ENCODE measurements at regions not wholly inside any gene's neighbourhood (a gene's known extent, or its start where the extent isn't known, plus 50 kb on each side); places are given as distances from the start of the nearest gene placed in this dataset.

DNA sequence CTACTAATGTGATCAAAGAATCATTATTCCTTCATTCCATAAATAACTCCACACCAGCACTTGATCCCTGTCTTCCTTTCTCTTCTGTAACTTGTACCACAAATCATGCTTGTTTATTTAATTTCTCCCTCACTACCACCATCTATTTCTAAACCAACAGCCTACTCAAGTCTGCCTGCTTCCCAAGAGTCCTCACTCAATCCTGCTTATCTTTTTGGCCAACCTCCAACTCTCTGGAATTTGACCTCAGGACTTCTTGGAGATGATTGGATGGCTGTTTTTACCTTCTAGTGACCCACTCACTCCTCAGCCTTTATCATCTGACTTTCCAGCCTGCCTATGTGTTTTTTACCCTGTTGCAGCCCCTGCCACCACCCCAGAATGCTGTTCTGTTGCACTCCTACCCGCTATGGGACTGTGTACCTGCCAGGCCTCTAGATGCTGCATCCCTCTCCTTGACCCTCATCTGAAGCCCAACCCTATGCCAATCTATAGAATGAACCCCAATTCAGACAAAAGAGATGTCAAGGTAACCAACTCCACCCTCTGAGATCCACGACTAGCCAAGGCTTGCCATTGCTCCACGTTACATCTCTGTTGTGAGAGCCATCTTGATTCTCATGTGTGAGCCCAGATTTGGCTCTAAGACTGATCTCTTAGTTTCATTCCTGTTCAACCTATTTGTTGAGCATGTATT, 150.2 kb upstream of the PLEKHG7 start:
- H3K4me3 ChIP-seq, result no peak overlapping the region
- CTCF ChIA-PET, result interaction anchor here (1.1 to 2.9 kb wide), 7 partner anchors 9 to 407 kb away, joined by 4 to 16 read pairs (median 8); partner anchors contain the start of gene BTG1
- no peaks in the 10 kb centered on the region for H3K36me3 ChIP-seq (ENCODE audit: control insufficient read depth in 2 of 2, insufficient read depth in 2 of 2, low read length in 1 of 2)
- H3K27me3 ChIP-seq (replicated peaks in 1 of 2; ENCODE audit: control insufficient read depth in 2 of 2, insufficient read depth in 2 of 2, low read length in 1 of 2), result no peaks in the 10 kb centered on the region
- H3K27ac ChIP-seq (ENCODE audit: control insufficient read depth, insufficient read depth), result peak overlapping the region; percentile 98
- BruUV-seq (replicated peaks), result no TSS peak
- peak overlapping the region; percentile 33 for H3K4me2 ChIP-seq (ENCODE audit: control insufficient read depth, insufficient read depth)
- WGBS (ENCODE audit: insufficient coverage, insufficient replicate concordance, low lambda C conversion rate, missing lambda C conversion rate), result 94% methylated on average over 3 of the region's 3 CpGs
- intact Hi-C loops (cut with micrococcal nuclease; ENCODE audit: unreplicated experiment) (loop anchor here (1.0 to 2.0 kb wide), 3 partner anchors 12 to 82 kb away; no protein-coding TSS in a partner anchor), in situ Hi-C loops (cut with MboI) (loop anchor here (25.0 kb wide), 1 partner anchor 90 kb away; no protein-coding TSS in a partner anchor)
- POLR2A ChIA-PET, result interaction anchor here (0.8 to 15.5 kb wide), 12 partner anchors 9 to 407 kb away, joined by 3 to 204 read pairs (median 4); partner anchors contain the start of gene BTG1
- RAD21 ChIA-PET (ENCODE audit: unreplicated experiment), result interaction anchor here (0.9 to 15.5 kb wide), 20 partner anchors 7 to 407 kb away, joined by 3 to 346 read pairs (median 11); partner anchors contain the start of gene BTG1
- ATAC-seq (no peak), FAIRE-seq (no peak), DNase-seq (ENCODE audit: low read depth, low spot score) (no peak)
- peaks cover 16% of the 10 kb centered on the region for H3K79me2 ChIP-seq (ENCODE audit: control insufficient read depth, insufficient read depth, low read length)
- no peaks in the 10 kb centered on the region for H4K20me1 ChIP-seq (ENCODE audit: control insufficient read depth, insufficient read depth)
- H3K4me1 ChIP-seq (ENCODE audit: control insufficient read depth, insufficient read depth, low read length), result peaks cover 71% of the 10 kb centered on the region
- H3K9me3 ChIP-seq (replicated peaks; ENCODE audit: control insufficient read depth, insufficient read depth, low read length), result no peaks in the 10 kb centered on the region
- SMC1A ChIA-PET (ENCODE audit: uncharacterized antibody, unreplicated experiment), result interaction anchor here (0.8 to 9.6 kb wide), 22 partner anchors 8 to 521 kb away, joined by 3 to 228 read pairs (median 6); no protein-coding TSS in a partner anchor
- H3K9ac ChIP-seq (ENCODE audit: control insufficient read depth, insufficient read depth, low read length), result peak overlapping the region; percentile 43
- no peak overlapping the region; the same call in 1 of the 2 replicates for H2AFZ ChIP-seq (ENCODE audit: control insufficient read depth, low read depth, low read length)
- TF ChIP-seq, protein P1, sequence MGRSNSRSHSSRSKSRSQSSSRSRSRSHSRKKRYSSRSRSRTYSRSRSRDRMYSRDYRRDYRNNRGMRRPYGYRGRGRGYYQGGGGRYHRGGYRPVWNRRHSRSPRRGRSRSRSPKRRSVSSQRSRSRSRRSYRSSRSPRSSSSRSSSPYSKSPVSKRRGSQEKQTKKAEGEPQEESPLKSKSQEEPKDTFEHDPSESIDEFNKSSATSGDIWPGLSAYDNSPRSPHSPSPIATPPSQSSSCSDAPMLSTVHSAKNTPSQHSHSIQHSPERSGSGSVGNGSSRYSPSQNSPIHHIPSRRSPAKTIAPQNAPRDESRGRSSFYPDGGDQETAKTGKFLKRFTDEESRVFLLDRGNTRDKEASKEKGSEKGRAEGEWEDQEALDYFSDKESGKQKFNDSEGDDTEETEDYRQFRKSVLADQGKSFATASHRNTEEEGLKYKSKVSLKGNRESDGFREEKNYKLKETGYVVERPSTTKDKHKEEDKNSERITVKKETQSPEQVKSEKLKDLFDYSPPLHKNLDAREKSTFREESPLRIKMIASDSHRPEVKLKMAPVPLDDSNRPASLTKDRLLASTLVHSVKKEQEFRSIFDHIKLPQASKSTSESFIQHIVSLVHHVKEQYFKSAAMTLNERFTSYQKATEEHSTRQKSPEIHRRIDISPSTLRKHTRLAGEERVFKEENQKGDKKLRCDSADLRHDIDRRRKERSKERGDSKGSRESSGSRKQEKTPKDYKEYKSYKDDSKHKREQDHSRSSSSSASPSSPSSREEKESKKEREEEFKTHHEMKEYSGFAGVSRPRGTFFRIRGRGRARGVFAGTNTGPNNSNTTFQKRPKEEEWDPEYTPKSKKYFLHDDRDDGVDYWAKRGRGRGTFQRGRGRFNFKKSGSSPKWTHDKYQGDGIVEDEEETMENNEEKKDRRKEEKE (IDR thresholded peaks at IDR 0.05), result 0 out of 2 replicates have a peak, but pooled peaks have one; percentile 14
- TF ChIP-seq ZBTB4 (CRISPR knock-in tag; IDR thresholded peaks at IDR 0.05) (0 out of 2 replicates have a peak, but pooled peaks have one; percentile 0), YY1 (IDR thresholded peaks at IDR 0.05; ENCODE audit: low read depth, low read length) (0 out of 2 replicates have a peak, but pooled peaks have one; percentile 55), NFIC (IDR thresholded peaks at IDR 0.05; ENCODE audit: low read depth, low read length) (no peak), RAD51 (IDR thresholded peaks at IDR 0.05) (no peak), LARP7 (IDR thresholded peaks at IDR 0.05) (0 out of 2 replicates have a peak, but pooled peaks have one; percentile 41)
- TF ChIP-seq, protein P2, sequence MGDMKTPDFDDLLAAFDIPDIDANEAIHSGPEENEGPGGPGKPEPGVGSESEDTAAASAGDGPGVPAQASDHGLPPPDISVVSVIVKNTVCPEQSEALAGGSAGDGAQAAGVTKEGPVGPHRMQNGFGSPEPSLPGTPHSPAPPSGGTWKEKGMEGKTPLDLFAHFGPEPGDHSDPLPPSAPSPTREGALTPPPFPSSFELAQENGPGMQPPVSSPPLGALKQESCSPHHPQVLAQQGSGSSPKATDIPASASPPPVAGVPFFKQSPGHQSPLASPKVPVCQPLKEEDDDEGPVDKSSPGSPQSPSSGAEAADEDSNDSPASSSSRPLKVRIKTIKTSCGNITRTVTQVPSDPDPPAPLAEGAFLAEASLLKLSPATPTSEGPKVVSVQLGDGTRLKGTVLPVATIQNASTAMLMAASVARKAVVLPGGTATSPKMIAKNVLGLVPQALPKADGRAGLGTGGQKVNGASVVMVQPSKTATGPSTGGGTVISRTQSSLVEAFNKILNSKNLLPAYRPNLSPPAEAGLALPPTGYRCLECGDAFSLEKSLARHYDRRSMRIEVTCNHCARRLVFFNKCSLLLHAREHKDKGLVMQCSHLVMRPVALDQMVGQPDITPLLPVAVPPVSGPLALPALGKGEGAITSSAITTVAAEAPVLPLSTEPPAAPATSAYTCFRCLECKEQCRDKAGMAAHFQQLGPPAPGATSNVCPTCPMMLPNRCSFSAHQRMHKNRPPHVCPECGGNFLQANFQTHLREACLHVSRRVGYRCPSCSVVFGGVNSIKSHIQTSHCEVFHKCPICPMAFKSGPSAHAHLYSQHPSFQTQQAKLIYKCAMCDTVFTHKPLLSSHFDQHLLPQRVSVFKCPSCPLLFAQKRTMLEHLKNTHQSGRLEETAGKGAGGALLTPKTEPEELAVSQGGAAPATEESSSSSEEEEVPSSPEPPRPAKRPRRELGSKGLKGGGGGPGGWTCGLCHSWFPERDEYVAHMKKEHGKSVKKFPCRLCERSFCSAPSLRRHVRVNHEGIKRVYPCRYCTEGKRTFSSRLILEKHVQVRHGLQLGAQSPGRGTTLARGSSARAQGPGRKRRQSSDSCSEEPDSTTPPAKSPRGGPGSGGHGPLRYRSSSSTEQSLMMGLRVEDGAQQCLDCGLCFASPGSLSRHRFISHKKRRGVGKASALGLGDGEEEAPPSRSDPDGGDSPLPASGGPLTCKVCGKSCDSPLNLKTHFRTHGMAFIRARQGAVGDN (IDR thresholded peaks at IDR 0.05), result peak; percentile 68

Data from GM12878 (cell line).